Spinal cord (tissue), 9 donors: ENCODE measurements at regions not wholly inside any gene's neighbourhood (a gene's known extent, or its start where the extent isn't known, plus 50 kb on each side); places are given as distances from the start of the nearest gene placed in this dataset.

Experiments
- DNase-seq, 6 donors: peaks; one replicate each; pipeline versions ENCODE4 v3.0.0 to v3.0.0-alpha.2; 2013 to 2015; ENCODE audit warnings: low spot score in 6 of 6, low read depth in 4 of 6
- H3K27ac ChIP-seq: one replicate; pipeline ENCODE4 v1.5.1; 2013; ENCODE audit warnings: low read depth, low read length, control low read depth
- H3K27me3 ChIP-seq: one replicate; pipeline ENCODE4 v1.6.1; 2013; ENCODE audit warnings: low read length; ENCODE audit not compliant: control insufficient read depth, insufficient read depth
- H3K36me3 ChIP-seq: one replicate; pipeline ENCODE4 v1.6.1; 2013; ENCODE audit warnings: low read length; ENCODE audit not compliant: control insufficient read depth, insufficient read depth
- H3K4me1 ChIP-seq: one replicate; pipeline ENCODE4 v1.6.1; 2013; ENCODE audit warnings: low read length; ENCODE audit not compliant: control insufficient read depth, insufficient read depth
- H3K4me3 ChIP-seq: one replicate; pipeline ENCODE4 v1.5.1; 2013; ENCODE audit warnings: low read depth, low read length, control low read depth
- H3K9me3 ChIP-seq: one replicate; pipeline ENCODE4 v1.6.1; 2013; ENCODE audit warnings: low read length; ENCODE audit not compliant: control insufficient read depth, insufficient read depth
- WGBS: methylation state at CpG from one replicate; pipeline ENCODE4 v1.1.5; 2013; ENCODE audit warnings: missing lambda C conversion rate; ENCODE audit not compliant: insufficient coverage; 5-methylcytosine and 5-hydroxymethylcytosine counted together
- donor health status: healthy.

DNA sequence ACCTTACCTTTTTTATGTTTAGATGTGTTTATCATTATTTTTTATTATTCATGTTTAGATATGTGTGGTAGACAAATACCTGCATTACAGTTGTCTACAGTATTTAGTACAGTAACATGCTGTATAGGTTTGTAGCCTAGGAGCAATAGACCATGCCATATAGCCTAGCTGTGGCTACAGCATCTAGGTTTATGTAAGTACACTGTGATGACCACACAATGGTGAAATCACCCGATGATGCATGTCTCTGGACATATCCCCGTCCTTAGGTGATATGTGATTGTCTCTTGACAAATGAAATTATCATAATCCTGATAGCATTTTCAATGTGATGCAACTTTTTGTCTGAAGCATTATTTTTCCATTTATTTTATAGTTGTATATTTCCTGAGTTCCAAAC, 121.2 kb downstream of the DISP1 start:
- WGBS, result no CpG with 5 or more reads among the region's 2 CpGs

DNA sequence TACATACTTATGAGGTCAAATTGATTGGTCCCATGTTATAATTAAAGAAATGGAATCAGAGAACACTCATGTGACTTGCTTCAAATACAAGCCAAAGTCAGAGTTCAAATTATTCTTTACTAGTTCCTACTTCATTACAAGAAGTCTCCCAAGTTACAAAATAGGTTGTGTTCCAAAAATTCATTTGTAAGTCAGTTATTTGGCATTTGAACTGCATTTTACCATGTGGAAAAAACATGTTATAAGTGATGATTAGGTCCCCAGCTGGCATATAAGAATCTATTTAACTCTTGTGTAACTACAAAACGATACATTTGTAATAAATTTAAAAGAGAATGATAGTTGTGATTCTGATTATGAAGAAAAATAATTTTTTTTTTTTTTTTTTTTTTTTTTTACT, 124.1 kb downstream of the DISP1 start:
- Histone ChIP-seq H3K4me3 (no peak overlapping the region), H3K4me1 (no peaks in the 10 kb centered on the region), H3K27me3 (no peaks in the 10 kb centered on the region), H3K27ac (no peak overlapping the region), H3K9me3 (no peaks in the 10 kb centered on the region), H3K36me3 (peaks cover 6% of the 10 kb centered on the region)
- no CpG with 5 or more reads among the region's 1 CpG for WGBS
- no peak for DNase-seq

More for the DNA sequence above, 121.2 kb downstream of the DISP1 start:
- H3K27me3 ChIP-seq, result no peaks in the 10 kb centered on the region
- H3K36me3 ChIP-seq, result no peaks in the 10 kb centered on the region
- H3K9me3 ChIP-seq, result no peaks in the 10 kb centered on the region
- no peak overlapping the region for H3K4me3 ChIP-seq
- DNase-seq, result no peak
- no peak overlapping the region for H3K27ac ChIP-seq
- H3K4me1 ChIP-seq, result no peaks in the 10 kb centered on the region

DNA sequence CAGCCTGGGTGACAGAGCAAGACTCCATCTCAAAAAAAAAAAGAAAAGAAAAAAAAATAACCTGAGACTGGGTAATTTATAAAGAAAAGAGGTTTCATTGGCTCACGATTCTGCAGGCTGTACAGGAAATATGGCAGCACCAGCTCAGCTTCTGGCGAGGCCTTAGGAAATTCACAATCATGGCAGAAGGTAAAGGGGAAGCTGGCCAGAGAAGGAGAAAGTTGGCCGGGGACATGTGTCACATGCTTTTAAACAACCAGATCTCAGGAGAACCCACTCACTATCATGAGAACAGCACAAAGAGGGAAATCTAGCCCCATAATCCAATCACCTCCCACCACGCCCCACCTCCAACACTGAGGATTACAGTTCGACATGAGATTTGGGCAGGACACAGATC, 125.3 kb downstream of the DISP1 start:
- Histone ChIP-seq H3K36me3 (peaks cover 6% of the 10 kb centered on the region), H3K9me3 (no peaks in the 10 kb centered on the region), H3K27me3 (no peaks in the 10 kb centered on the region), H3K4me3 (no peak overlapping the region), H3K27ac (no peak overlapping the region), H3K4me1 (no peaks in the 10 kb centered on the region)
- 88% methylated on average over 3 of the region's 5 CpGs for WGBS
- no peak for DNase-seq

DNA sequence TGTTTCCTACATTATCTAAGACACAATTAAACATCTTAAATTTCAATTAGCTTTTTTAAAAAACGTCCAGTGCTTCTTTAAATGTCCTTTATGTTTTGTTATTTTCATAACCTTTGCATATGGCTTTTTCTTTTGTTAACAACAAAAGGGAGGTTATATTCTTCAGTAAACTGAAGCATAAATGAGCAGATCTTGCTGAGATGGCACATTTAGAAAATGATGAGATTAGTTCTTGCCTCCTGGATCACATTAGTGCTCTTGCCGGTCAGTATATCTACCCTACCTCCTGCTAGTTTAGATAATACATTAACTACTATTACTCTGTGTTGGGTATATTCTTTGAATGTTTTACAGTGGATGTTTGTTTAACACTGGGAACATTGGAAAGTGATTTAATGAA, 126.1 kb downstream of the DISP1 start:
- Histone ChIP-seq H3K27ac (no peak overlapping the region), H3K4me3 (no peak overlapping the region), H3K27me3 (no peaks in the 10 kb centered on the region), H3K4me1 (no peaks in the 10 kb centered on the region), H3K36me3 (peaks cover 6% of the 10 kb centered on the region), H3K9me3 (no peaks in the 10 kb centered on the region)
- DNase-seq, result peak in 1 of 6 donors; percentile 32
- WGBS, result no CpG with 5 or more reads among the region's 2 CpGs

DNA sequence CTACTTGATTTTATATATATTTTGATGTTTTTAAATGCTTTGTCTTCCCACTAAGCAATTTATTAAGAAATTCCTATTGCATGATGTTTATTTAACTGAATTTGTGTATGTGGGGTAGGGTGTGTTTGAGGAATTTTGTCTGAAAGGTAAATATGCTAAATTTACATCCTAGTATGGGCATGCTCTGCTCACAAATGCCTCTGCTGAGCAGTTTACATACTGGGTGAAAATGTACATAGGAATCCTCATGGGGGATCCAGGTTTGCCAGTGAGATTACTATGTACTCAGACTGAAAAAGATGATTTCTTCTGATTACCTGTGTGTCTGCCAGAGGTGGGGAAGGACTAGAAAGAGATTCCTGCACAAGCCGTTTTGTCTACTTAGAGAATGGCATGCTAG, 126.6 kb downstream of the DISP1 start:
- no peak overlapping the region for H3K4me3 ChIP-seq
- 57% methylated on average over 1 of the region's 1 CpG for WGBS
- no peaks in the 10 kb centered on the region for H3K4me1 ChIP-seq
- H3K27me3 ChIP-seq, result no peaks in the 10 kb centered on the region
- H3K27ac ChIP-seq, result no peak overlapping the region
- H3K9me3 ChIP-seq, result no peaks in the 10 kb centered on the region
- peak in 1 of 6 donors; percentile 15 for DNase-seq
- peaks cover 6% of the 10 kb centered on the region for H3K36me3 ChIP-seq

DNA sequence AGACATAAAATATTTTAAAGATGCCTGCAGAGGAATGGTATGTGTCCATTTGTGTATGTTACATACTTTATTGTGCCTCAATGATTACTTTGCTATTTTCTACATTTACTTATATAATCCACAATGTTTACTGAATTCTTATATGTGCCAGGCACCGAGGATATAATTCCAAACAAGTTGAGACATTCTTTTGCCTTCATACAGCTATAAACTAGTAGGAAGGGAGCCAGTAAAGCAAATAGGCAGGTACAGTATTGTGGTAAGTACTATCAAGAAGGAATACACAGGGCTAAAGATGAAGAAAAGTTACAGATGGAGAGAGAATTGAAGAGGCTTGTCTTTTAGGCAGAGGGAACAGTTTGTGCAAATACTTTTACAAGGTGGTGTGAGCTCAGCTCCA, 131.6 kb downstream of the DISP1 start:
- Histone ChIP-seq H3K27ac (no peak overlapping the region), H3K36me3 (peaks cover 6% of the 10 kb centered on the region), H3K4me1 (no peaks in the 10 kb centered on the region), H3K9me3 (no peaks in the 10 kb centered on the region), H3K27me3 (no peaks in the 10 kb centered on the region), H3K4me3 (no peak overlapping the region)
- WGBS, result no CpG with 5 or more reads among the region's 1 CpG
- no peak for DNase-seq

DNA sequence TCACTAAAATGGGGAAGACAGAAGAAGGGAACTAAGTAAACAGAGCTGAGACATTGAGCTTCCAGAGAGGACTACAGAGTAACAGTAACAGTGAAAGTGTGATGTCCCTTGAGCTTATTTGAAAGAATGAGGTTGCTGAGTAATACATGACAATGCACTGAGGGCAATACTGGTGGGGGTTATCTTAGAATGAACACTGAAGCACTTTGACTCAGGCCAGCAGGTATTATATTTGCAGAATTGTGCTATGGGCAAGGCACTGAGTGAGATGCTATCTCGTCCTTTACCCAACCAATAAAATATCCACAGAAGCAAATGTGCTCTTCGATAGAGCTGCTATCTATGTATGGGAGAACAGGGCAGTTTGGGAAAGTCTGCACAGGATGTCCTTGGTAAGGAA, 133.2 kb downstream of the DISP1 start:
- DNase-seq, result no peak
- H3K27ac ChIP-seq, result no peak overlapping the region
- no CpG with 5 or more reads among the region's 2 CpGs for WGBS

DNA sequence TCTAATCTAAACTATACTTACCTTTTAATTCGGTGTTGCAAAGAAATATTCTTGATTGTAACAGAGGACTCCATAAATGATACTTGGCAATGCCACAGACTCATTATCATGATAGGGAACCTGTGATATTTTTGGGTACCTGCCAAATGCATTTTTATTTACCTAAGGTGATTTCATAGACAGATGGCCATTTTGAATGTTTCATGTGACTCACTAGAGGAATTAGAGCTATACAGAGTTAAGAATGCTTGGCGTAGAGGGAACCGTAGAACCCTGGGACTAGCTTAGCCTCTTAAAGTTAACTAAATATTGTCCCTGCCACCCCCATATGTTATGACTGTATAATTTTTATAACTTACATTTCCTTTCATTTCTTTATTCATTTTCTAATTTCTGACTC, 136.1 kb downstream of the DISP1 start:
- Histone ChIP-seq H3K4me3 (no peak overlapping the region), H3K4me1 (no peaks in the 10 kb centered on the region), H3K27me3 (no peaks in the 10 kb centered on the region), H3K36me3 (no peaks in the 10 kb centered on the region), H3K27ac (no peak overlapping the region), H3K9me3 (no peaks in the 10 kb centered on the region)
- WGBS, result no CpG with 5 or more reads among the region's 3 CpGs
- DNase-seq, result peak in 1 of 6 donors; percentile 65

More for the DNA sequence above, 133.2 kb downstream of the DISP1 start:
- no peaks in the 10 kb centered on the region for H3K4me1 ChIP-seq
- H3K9me3 ChIP-seq, result no peaks in the 10 kb centered on the region
- no peak overlapping the region for H3K4me3 ChIP-seq
- no peaks in the 10 kb centered on the region for H3K27me3 ChIP-seq
- H3K36me3 ChIP-seq, result peaks cover 3% of the 10 kb centered on the region

DNA sequence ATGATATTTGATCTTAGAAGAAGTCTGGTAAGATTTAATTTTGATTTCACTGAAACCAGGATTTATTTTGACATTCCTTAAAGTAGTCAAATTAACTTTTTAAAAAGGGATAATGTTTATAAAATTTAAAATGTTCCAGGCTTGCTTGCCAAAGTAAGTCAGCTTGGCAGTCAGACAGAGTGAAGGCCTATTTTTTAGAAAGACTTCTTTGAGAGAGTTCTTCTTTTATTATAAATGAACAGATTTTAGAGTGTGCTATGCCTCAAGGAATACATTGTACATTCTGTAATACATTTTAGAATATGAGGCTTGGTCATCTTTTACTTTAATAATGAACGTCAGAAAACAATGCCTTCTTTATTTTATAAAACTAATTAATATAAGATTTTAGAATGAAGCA, 138.7 kb downstream of the DISP1 start:
- peak overlapping the region; percentile 49 for H3K27ac ChIP-seq
- DNase-seq, result peak in 1 of 6 donors; percentile 41
- no CpG with 5 or more reads among the region's 1 CpG for WGBS

DNA sequence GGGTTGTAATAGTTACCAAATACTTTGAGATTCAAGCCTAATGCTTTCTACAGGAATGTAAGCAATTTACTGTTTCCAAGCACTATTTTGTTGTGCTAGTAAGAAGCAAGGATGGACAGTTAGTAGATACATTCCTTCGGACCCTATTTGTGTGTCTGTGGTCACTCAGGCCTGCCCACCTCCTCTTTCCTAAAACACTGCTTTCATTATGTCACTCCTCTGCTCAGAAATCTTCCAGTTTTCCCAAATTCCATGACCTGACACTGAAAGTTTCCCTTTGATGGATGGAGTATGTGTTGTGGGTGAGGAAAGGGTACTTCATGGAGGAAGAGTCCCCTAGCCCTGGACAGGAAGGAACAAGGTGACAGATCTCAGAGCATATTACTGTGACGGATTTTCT, 141.1 kb downstream of the DISP1 start:
- DNase-seq, result no peak
- no peaks in the 10 kb centered on the region for H3K4me1 ChIP-seq

More for the DNA sequence above, 138.7 kb downstream of the DISP1 start:
- Histone ChIP-seq H3K36me3 (no peaks in the 10 kb centered on the region), H3K27me3 (no peaks in the 10 kb centered on the region), H3K9me3 (no peaks in the 10 kb centered on the region), H3K4me3 (no peak overlapping the region), H3K4me1 (no peaks in the 10 kb centered on the region)

More for the DNA sequence above, 141.1 kb downstream of the DISP1 start:
- Histone ChIP-seq H3K27me3 (no peaks in the 10 kb centered on the region), H3K36me3 (no peaks in the 10 kb centered on the region), H3K9me3 (no peaks in the 10 kb centered on the region), H3K4me3 (no peak overlapping the region), H3K27ac (peak overlapping the region; percentile 48)
- no CpG with 5 or more reads among the region's 2 CpGs for WGBS
